HEK293T (cell line): ENCODE measurements at regions not wholly inside any gene's neighbourhood (a gene's known extent, or its start where the extent isn't known, plus 50 kb on each side); places are given as distances from the start of the nearest gene placed in this dataset.

ENCODE experiments used
- CTCF ChIA-PET: fragments of 350-600 bp; formaldehyde crosslinking; extraction: SDS; loops from one replicate; lab custom pipeline; 2021; ENCODE audit warnings: antibody characterized with exemption, inconsistent platforms; lab: Yijun Ruan, JAX
- POLR2A ChIA-PET: fragments of 350-600 bp; formaldehyde crosslinking; extraction: SDS; loops from one replicate; lab custom pipeline; 2020; ENCODE audit warnings: antibody characterized with exemption, inconsistent platforms; lab: Yijun Ruan, JAX
- DNase-seq: peaks from one replicate; pipeline ENCODE4 v3.0.0; 2012; ENCODE audit warnings: mixed read lengths; ENCODE audit errors: extremely low spot score
- ARNT ChIP-seq: fragments of 450-650 bp; IDR thresholded peaks from 2 replicates; pipeline ENCODE4 v1.6.1; 2017; ENCODE audit warnings: mild to moderate bottlenecking
- BHLHE40 ChIP-seq: fragments of 450-650 bp; IDR thresholded peaks from 2 replicates; pipeline ENCODE4 v1.6.1; 2016; ENCODE audit warnings: mild to moderate bottlenecking, moderate library complexity, borderline replicate concordance
- CTBP1 ChIP-seq: fragments of 450-650 bp; IDR thresholded peaks from 2 replicates; pipeline ENCODE4 v1.6.1; 2016; ENCODE audit warnings: borderline replicate concordance
- ELF4 ChIP-seq: fragments of 450-650 bp; IDR thresholded peaks from 2 replicates; pipeline ENCODE4 v1.6.1; 2017; ENCODE audit warnings: antibody characterized with exemption
- FOXA1 ChIP-seq: fragments of 450-650 bp; IDR thresholded peaks from 2 replicates; pipeline ENCODE4 v1.6.1; 2016; ENCODE audit warnings: mild to moderate bottlenecking
- FOXK2 ChIP-seq: fragments of 450-650 bp; IDR thresholded peaks from 2 replicates; pipeline ENCODE4 v1.6.1; 2016; ENCODE audit warnings: mild to moderate bottlenecking
- FOXM1 ChIP-seq: fragments of 450-650 bp; IDR thresholded peaks from 2 replicates; pipeline ENCODE4 v1.6.1; 2017; ENCODE audit warnings: mild to moderate bottlenecking, borderline replicate concordance
- HDGF ChIP-seq: fragments of 450-650 bp; IDR thresholded peaks from 2 replicates; pipeline ENCODE4 v1.6.1; 2017; ENCODE audit warnings: antibody characterized with exemption, borderline replicate concordance
- L3MBTL2 ChIP-seq: fragments of 450-650 bp; conservative IDR thresholded peaks from 2 replicates; pipeline ENCODE4 v1.6.1; 2016; ENCODE audit warnings: mild to moderate bottlenecking
- LEF1 ChIP-seq: fragments of 450-650 bp; IDR thresholded peaks from 2 replicates; pipeline ENCODE4 v1.6.1; 2017; ENCODE audit warnings: mild to moderate bottlenecking, borderline replicate concordance
- NFRKB ChIP-seq: fragments of 450-650 bp; IDR thresholded peaks from 2 replicates; pipeline ENCODE4 v1.6.1; 2016; ENCODE audit warnings: mild to moderate bottlenecking, moderate library complexity
- SP1 ChIP-seq: fragments of 450-650 bp; IDR thresholded peaks from 2 replicates; pipeline ENCODE4 v1.6.1; 2017
- SUZ12 ChIP-seq: fragments of 450-650 bp; IDR thresholded peaks from 2 replicates; pipeline ENCODE4 v1.6.1; 2016; ENCODE audit warnings: mild to moderate bottlenecking
- TARDBP ChIP-seq: fragments of 450-650 bp; IDR thresholded peaks from 2 replicates; pipeline ENCODE4 v1.6.1; 2016
- ZNF384 ChIP-seq: fragments of 450-650 bp; IDR thresholded peaks from 2 replicates; pipeline ENCODE4 v1.6.1; 2016
- TF ChIP-seq, protein P1 (sequence below): fragments of 450-650 bp; IDR thresholded peaks from 2 replicates; pipeline ENCODE4 v1.6.1; 2016

GRCh38 chr6:88482465-88482864 is 316.3 kb upstream of the CNR1 start:
- TF ChIP-seq TARDBP (no peak), HDGF (no peak), NFRKB (no peak), BHLHE40 (no peak), FOXM1 (no peak), SUZ12 (no peak), ELF4 (no peak), FOXK2 (no peak), ARNT (no peak)
- POLR2A ChIA-PET: no interaction called here
- no peak for DNase-seq
- CTCF ChIA-PET: no interaction called here

- DNase-seq: no peak
- TF ChIP-seq FOXM1: no peak
- no peak for TF ChIP-seq TARDBP
- TF ChIP-seq BHLHE40: no peak
- TF ChIP-seq SUZ12: no peak
- TF ChIP-seq L3MBTL2: no peak
- TF ChIP-seq LEF1: no peak
- TF ChIP-seq ZNF384: no peak
- TF ChIP-seq FOXA1: no peak
- no peak for TF ChIP-seq ARNT
- no peak for TF ChIP-seq CTBP1
- no peak for TF ChIP-seq FOXK2
- no peak for TF ChIP-seq HDGF
- ChIA-PET CTCF (no interaction called here), POLR2A (no interaction called here)
Measured at GRCh38 chr6:88481519-88481918, 315.4 kb upstream of the CNR1 start.

DNA sequence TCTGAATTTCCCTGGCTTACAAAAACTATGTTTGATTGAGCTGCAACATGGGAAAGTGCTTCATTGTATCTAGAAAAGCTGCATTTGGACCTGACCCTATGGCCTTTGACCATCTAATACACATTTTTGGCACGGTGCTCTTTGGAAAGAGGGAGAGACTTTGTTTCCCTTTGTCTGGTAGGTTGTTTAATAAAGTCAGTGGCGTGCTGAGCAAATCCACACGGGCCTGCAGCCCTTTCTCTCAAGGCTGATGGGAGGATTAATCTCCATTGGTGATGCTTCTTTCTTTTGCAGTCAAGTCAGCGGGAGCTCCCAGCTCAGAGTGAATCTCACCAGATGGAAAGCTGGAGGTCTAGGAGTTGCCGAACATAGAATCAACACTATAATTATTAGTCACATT is 314.7 kb upstream of the CNR1 start:
- ChIA-PET POLR2A (no interaction called here), CTCF (no interaction called here)
- no peak for DNase-seq
- TF ChIP-seq L3MBTL2 (no peak), SP1 (no peak), LEF1 (no peak), TARDBP (no peak), HDGF (no peak), ELF4 (no peak), FOXA1 (no peak), CTBP1 (no peak), BHLHE40 (no peak), FOXM1 (no peak), ARNT (no peak), SUZ12 (no peak)
- TF ChIP-seq, protein P1, sequence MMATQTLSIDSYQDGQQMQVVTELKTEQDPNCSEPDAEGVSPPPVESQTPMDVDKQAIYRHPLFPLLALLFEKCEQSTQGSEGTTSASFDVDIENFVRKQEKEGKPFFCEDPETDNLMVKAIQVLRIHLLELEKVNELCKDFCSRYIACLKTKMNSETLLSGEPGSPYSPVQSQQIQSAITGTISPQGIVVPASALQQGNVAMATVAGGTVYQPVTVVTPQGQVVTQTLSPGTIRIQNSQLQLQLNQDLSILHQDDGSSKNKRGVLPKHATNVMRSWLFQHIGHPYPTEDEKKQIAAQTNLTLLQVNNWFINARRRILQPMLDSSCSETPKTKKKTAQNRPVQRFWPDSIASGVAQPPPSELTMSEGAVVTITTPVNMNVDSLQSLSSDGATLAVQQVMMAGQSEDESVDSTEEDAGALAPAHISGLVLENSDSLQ: no peak

DNA sequence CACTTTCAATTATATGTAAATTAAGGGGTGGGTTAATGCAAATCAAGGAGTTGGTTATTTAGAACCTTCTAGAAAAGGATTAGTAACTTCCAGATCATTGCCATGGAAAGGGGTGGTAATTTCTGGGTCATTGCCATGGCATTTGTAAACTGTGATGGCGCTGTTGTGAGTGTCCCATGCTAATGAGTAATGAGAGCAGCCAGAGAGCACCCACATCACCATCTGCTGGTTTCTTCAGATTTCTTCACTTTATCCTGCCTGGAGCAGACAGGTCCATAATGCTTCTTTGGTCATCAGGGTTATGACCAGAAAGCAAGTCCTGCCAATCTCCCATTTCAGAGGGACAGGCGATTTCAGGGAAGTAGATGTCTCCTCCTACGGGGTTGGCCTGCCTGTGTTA is 311.3 kb upstream of the CNR1 start:
- ChIA-PET CTCF (no interaction called here), POLR2A (no interaction called here)
- no peak for DNase-seq
- no peak for TF ChIP-seq BHLHE40
- TF ChIP-seq TARDBP: no peak
- TF ChIP-seq ZNF384: no peak
- TF ChIP-seq FOXA1: no peak
- TF ChIP-seq SP1: no peak
- no peak for TF ChIP-seq LEF1
- no peak for TF ChIP-seq L3MBTL2
- no peak for TF ChIP-seq NFRKB
- TF ChIP-seq CTBP1: no peak
- TF ChIP-seq ELF4: no peak
- TF ChIP-seq FOXK2: no peak
- TF ChIP-seq FOXM1: no peak
- TF ChIP-seq, protein P1: no peak
- no peak for TF ChIP-seq HDGF
- no peak for TF ChIP-seq SUZ12
- TF ChIP-seq ARNT: no peak

- TF ChIP-seq ZNF384 (no peak), FOXA1 (no peak), TARDBP (no peak), FOXK2 (no peak), ELF4 (no peak), CTBP1 (no peak), HDGF (no peak), BHLHE40 (no peak), NFRKB (no peak), SP1 (no peak), FOXM1 (no peak)
- CTCF ChIA-PET: no interaction called here
- POLR2A ChIA-PET: no interaction called here
- no peak for DNase-seq
Measured at GRCh38 chr6:88476388-88476787, 310.2 kb upstream of the CNR1 start.

- ChIA-PET CTCF (no interaction called here), POLR2A (no interaction called here)
- no peak for TF ChIP-seq BHLHE40
- TF ChIP-seq NFRKB: no peak
- no peak for TF ChIP-seq ELF4
- TF ChIP-seq ZNF384: no peak
- TF ChIP-seq FOXA1: no peak
- no peak for TF ChIP-seq FOXM1
- TF ChIP-seq HDGF: no peak
- no peak for TF ChIP-seq SUZ12
- no peak for TF ChIP-seq FOXK2
- TF ChIP-seq CTBP1: no peak
- no peak for TF ChIP-seq ARNT
- no peak for TF ChIP-seq SP1
- no peak for DNase-seq
Measured at GRCh38 chr6:88474720-88475119, 308.6 kb upstream of the CNR1 start.
